Mucosa of descending colon (tissue), 3 donors: ENCODE measurements at regions not wholly inside any gene's neighbourhood (a gene's known extent, or its start where the extent isn't known, plus 50 kb on each side); places are given as distances from the start of the nearest gene placed in this dataset.

Source experiments
- ATAC-seq: fragments of 200-7000 bp; cut with Tn5 transposase; one replicate; pipeline ENCODE4 v1.9.1; 2020; ENCODE audit warnings: mild to moderate bottlenecking, moderate library complexity
- DNase-seq, 3 donors: peaks; one replicate each; pipeline ENCODE4 v3.0.0-alpha.2; 2020
- H3K36me3 ChIP-seq: fragments of 200-600 bp; one replicate; pipeline ENCODE4 v1.8.0; 2021; ENCODE audit warnings: low read depth, mild to moderate bottlenecking
- H3K4me1 ChIP-seq: fragments of 200-600 bp; one replicate; pipeline ENCODE4 v1.8.0; 2021; ENCODE audit warnings: low read depth, mild to moderate bottlenecking
- H3K4me3 ChIP-seq: fragments of 200-600 bp; one replicate; pipeline ENCODE4 v1.8.0; 2021; ENCODE audit warnings: mild to moderate bottlenecking
- H3K9me3 ChIP-seq: fragments of 200-600 bp; one replicate; pipeline ENCODE4 v1.8.0; 2021; ENCODE audit warnings: mild to moderate bottlenecking
- CTCF ChIP-seq: fragments of 200-600 bp; IDR thresholded peaks from one replicate; pipeline ENCODE4 v1.8.0; 2022; ENCODE audit warnings: antibody characterized with exemption, mild to moderate bottlenecking
- intact Hi-C, 2 donors: fragments of 100-400 bp; cut with DNase I in 1 of 2; cut with micrococcal nuclease in 1 of 2; formaldehyde crosslinking; loops; one replicate each; pipeline versions ENCODE4 v1.11.0 to v1.11.1; 2022; cut with DNase I, micrococcal nuclease
- donor health status: DM: no; HTN: no; CAD: no; lungs with moderate emphysema.
- donor health status: DM: no; HTN: no; CAD: no.
- donor health status: DM: no; HTN: yes; CAD: no.

GRCh38 chr5:5026409-5026785, 113.7 kb upstream of the ADAMTS16 start:
- DNase-seq (no peak), ATAC-seq (no peak)
- intact Hi-C loops: no loop called here
- Histone ChIP-seq H3K9me3 (peaks cover 4% of the 10 kb centered on the region), H3K4me3 (no peak overlapping the region), H3K36me3 (no peaks in the 10 kb centered on the region), H3K4me1 (no peaks in the 10 kb centered on the region)
- no peak for TF ChIP-seq CTCF

- peaks cover 3% of the 10 kb centered on the region for H3K9me3 ChIP-seq
- intact Hi-C loops: no loop called here
- DNase-seq: no peak
- H3K4me1 ChIP-seq: no peaks in the 10 kb centered on the region
- no peaks in the 10 kb centered on the region for H3K36me3 ChIP-seq
- ATAC-seq: no peak
- TF ChIP-seq CTCF: no peak
- H3K4me3 ChIP-seq: no peak overlapping the region
Observed at GRCh38 chr5:5031665-5032064, 108.5 kb upstream of the ADAMTS16 start.

- intact Hi-C loops: no loop called here
- no peak for ATAC-seq
- Histone ChIP-seq H3K4me3 (no peak overlapping the region), H3K4me1 (no peaks in the 10 kb centered on the region), H3K9me3 (peaks cover 3% of the 10 kb centered on the region), H3K36me3 (no peaks in the 10 kb centered on the region)
- TF ChIP-seq CTCF: no peak
- DNase-seq: no peak
Observed at GRCh38 chr5:5037674-5038073, 102.5 kb upstream of the ADAMTS16 start.

- no peaks in the 10 kb centered on the region for H3K36me3 ChIP-seq
- H3K4me1 ChIP-seq: no peaks in the 10 kb centered on the region
- TF ChIP-seq CTCF: no peak
- intact Hi-C loops: no loop called here
- no peak overlapping the region for H3K4me3 ChIP-seq
- H3K9me3 ChIP-seq: no peaks in the 10 kb centered on the region
- ATAC-seq (no peak), DNase-seq (no peak)
Observed at GRCh38 chr5:5039918-5040317, 100.2 kb upstream of the ADAMTS16 start.

GRCh38 chr5:5040712-5041111, 99.4 kb upstream of the ADAMTS16 start:
- no peaks in the 10 kb centered on the region for H3K4me1 ChIP-seq
- no peaks in the 10 kb centered on the region for H3K9me3 ChIP-seq
- H3K36me3 ChIP-seq: no peaks in the 10 kb centered on the region
- no peak for DNase-seq
- intact Hi-C loops: no loop called here
- no peak for ATAC-seq
- no peak for TF ChIP-seq CTCF
- H3K4me3 ChIP-seq: no peak overlapping the region

- Histone ChIP-seq H3K9me3 (no peaks in the 10 kb centered on the region), H3K36me3 (no peaks in the 10 kb centered on the region), H3K4me3 (no peak overlapping the region), H3K4me1 (no peaks in the 10 kb centered on the region)
- ATAC-seq (no peak), DNase-seq (no peak)
- TF ChIP-seq CTCF: no peak
- intact Hi-C loops: no loop called here
Observed at GRCh38 chr5:5042806-5043205, 97.3 kb upstream of the ADAMTS16 start.
